B cell (primary cell): ENCODE measurements at regions not wholly inside any gene's neighbourhood (a gene's known extent, or its start where the extent isn't known, plus 50 kb on each side); places are given as distances from the start of the nearest gene placed in this dataset.

Experiments used
- EZH2 ChIP-seq: IDR thresholded peaks from 2 replicates; pipeline ENCODE4 v1.6.1; 2012; ENCODE audit warnings: borderline replicate concordance, low read depth, mild to moderate bottlenecking, moderate library complexity, low read length; ENCODE audit not compliant: insufficient read depth, poor library complexity, severe bottlenecking
- TF ChIP-seq, protein P1 (sequence below): fragments of 200-600 bp; IDR thresholded peaks from one replicate; pipeline ENCODE4 v1.8.0; 2022; ENCODE audit warnings: antibody characterized with exemption, mild to moderate bottlenecking

DNA sequence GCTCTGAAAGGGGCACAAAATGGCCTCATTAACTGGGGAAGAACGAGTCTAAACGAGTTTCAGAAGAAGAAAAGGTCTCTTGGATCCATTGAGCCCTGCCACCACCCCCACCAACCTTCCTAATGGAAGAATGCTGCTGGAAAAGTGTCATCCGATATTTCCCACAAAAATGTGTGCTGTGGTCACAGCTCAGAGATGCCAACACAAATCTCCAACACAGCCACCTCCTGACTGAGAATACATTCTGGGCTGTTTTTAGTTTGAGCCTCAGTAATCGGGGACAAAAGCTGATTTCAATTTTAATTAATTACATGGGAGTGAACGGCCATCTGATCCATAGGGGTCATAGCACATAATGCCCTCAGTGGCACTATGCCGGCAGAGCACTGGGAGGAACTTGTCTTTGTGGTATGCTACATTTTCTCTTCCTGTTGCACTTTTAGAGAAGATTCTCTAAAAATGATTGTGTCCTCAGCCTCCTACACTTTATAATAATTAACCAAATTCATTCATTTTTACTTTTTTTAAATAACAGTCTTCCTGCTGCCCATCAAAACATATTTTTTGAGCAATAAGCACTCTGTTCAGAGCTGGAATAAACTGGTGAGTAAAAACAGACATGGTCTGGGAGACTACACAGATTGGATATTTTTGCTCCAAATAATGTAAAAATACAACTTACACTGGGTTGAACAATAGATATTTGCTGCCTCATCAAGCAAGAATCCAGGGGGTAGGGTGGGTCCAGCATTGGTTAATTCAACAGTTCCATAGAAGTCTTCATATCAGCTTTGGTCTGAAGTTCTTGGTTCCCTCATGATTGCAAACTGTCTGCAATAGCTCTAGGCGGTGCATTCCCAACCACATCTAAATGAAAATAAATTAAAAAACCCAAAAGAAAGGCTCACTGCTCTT is 143.6 kb upstream of the TMEM170B start:
- TF ChIP-seq EZH2: no peak
- TF ChIP-seq, protein P1, sequence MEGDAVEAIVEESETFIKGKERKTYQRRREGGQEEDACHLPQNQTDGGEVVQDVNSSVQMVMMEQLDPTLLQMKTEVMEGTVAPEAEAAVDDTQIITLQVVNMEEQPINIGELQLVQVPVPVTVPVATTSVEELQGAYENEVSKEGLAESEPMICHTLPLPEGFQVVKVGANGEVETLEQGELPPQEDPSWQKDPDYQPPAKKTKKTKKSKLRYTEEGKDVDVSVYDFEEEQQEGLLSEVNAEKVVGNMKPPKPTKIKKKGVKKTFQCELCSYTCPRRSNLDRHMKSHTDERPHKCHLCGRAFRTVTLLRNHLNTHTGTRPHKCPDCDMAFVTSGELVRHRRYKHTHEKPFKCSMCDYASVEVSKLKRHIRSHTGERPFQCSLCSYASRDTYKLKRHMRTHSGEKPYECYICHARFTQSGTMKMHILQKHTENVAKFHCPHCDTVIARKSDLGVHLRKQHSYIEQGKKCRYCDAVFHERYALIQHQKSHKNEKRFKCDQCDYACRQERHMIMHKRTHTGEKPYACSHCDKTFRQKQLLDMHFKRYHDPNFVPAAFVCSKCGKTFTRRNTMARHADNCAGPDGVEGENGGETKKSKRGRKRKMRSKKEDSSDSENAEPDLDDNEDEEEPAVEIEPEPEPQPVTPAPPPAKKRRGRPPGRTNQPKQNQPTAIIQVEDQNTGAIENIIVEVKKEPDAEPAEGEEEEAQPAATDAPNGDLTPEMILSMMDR: no peak
